CD14-positive monocyte (primary cell): ENCODE measurements at regions not wholly inside any gene's neighbourhood (a gene's known extent, or its start where the extent isn't known, plus 50 kb on each side); places are given as distances from the start of the nearest gene placed in this dataset. TPM values are rescaled to one million over a fixed set of nuclear protein-coding genes. Genes with fewer than 3 reads are reported as not detected.
"Not testable (repeated sequence)": the region's sequence is repeated elsewhere in the genome, so short reads cannot be mapped to it uniquely, and the experiment has no call there.

ENCODE experiments used
- DNase-seq, 3 donors: peaks; one replicate each; pipeline ENCODE4 v3.0.0-alpha.2; 2011 to 2022
- H2AFZ ChIP-seq: 2 replicates; pipeline ENCODE4 v1.6.0; 2012; ENCODE audit warnings: mild to moderate bottlenecking, low read depth, low read length, inconsistent platforms; ENCODE audit not compliant: insufficient read depth, poor library complexity, severe bottlenecking
- H3K27ac ChIP-seq, 2 donors: 1 replicate in 1 of 2; 2 replicates in 1 of 2; pipeline ENCODE4 v1.5.1; 2012 to 2013; ENCODE audit warnings: low read length in 2 of 2, control low read depth in 1 of 2, inconsistent platforms in 1 of 2, low read depth in 1 of 2, mild to moderate bottlenecking in 1 of 2
- H3K27me3 ChIP-seq, 2 donors: one replicate each; pipeline versions ENCODE4 v1.6.0 to v1.6.1; 2011 to 2013; ENCODE audit warnings: low read length in 2 of 2; ENCODE audit not compliant: control insufficient read depth in 2 of 2, insufficient read depth in 2 of 2
- H3K36me3 ChIP-seq, 2 donors: replicated peaks in 1 of 2; 1 replicate in 1 of 2; 2 replicates in 1 of 2; pipeline versions ENCODE4 v1.5.1 to v1.6.1; 2012 to 2013; ENCODE audit warnings: low read length in 2 of 2, control low read depth in 1 of 2, inconsistent platforms in 1 of 2, mild to moderate bottlenecking in 1 of 2; ENCODE audit not compliant: insufficient read depth in 2 of 2, control insufficient read depth in 1 of 2
- H3K4me1 ChIP-seq, 2 donors: 1 replicate in 1 of 2; 2 replicates in 1 of 2; pipeline versions ENCODE4 v1.5.1 to v1.6.1; 2012 to 2013; ENCODE audit warnings: low read length in 2 of 2, control low read depth in 1 of 2, inconsistent platforms in 1 of 2, mild to moderate bottlenecking in 1 of 2, moderate library complexity in 1 of 2; ENCODE audit not compliant: insufficient read depth in 2 of 2, control insufficient read depth in 1 of 2
- H3K4me2 ChIP-seq: replicated peaks from 2 replicates; pipeline ENCODE3; 2012; ENCODE audit warnings: low read length, moderate library complexity, mild to moderate bottlenecking; ENCODE audit not compliant: poor library complexity, severe bottlenecking; ENCODE audit errors: extremely low read depth
- H3K4me3 ChIP-seq, 3 experiments: fragments of 200-600 bp in 1 of 3; sonication (generic) in 1 of 3; replicated peaks in 1 of 3; 1 replicate in 2 of 3; 2 replicates in 1 of 3; pipeline ENCODE4 v1.5.1; 2011 to 2013; ENCODE audit warnings: low read length in 3 of 3, mild to moderate bottlenecking in 3 of 3, control low read depth in 2 of 3, low read depth in 2 of 3, inconsistent platforms in 1 of 3, moderate library complexity in 1 of 3
- H3K79me2 ChIP-seq: 2 replicates; pipeline ENCODE4 v1.6.0; 2012; ENCODE audit warnings: mild to moderate bottlenecking, control low read depth, inconsistent platforms, low read length, moderate library complexity; ENCODE audit not compliant: insufficient read depth
- H3K9ac ChIP-seq: 2 replicates; pipeline ENCODE4 v1.6.0; 2017; ENCODE audit warnings: low read length, mild to moderate bottlenecking; ENCODE audit not compliant: insufficient read depth, poor library complexity, severe bottlenecking
- H3K9me3 ChIP-seq, 2 donors: replicated peaks in 1 of 2; 1 replicate in 1 of 2; 2 replicates in 1 of 2; pipeline versions ENCODE4 v1.5.1 to v1.6.1; 2012 to 2013; ENCODE audit warnings: low read length in 2 of 2, control low read depth in 1 of 2; ENCODE audit not compliant: control insufficient read depth in 1 of 2, insufficient read depth in 1 of 2
- H4K20me1 ChIP-seq: 2 replicates; pipeline ENCODE4 v1.6.0; 2012; ENCODE audit warnings: mild to moderate bottlenecking, low read length, control low read depth, moderate library complexity; ENCODE audit not compliant: insufficient read depth
- H3K27ac Mint-ChIP-seq, 7 donors: one replicate each; pipeline ENCODE4 v1.8.0; 2020; ENCODE audit warnings: mild to moderate bottlenecking in 7 of 7, mixed read lengths in 7 of 7, moderate library complexity in 6 of 7, inconsistent platforms in 2 of 7
- H3K27me3 Mint-ChIP-seq, 3 donors: one replicate each; pipeline ENCODE4 v1.8.0; 2021 to 2022; ENCODE audit warnings: low read depth in 3 of 3, mild to moderate bottlenecking in 3 of 3, mixed read lengths in 3 of 3, moderate library complexity in 3 of 3, inconsistent platforms in 1 of 3
- H3K36me3 Mint-ChIP-seq, 2 donors: one replicate each; pipeline ENCODE4 v1.8.0; 2020; ENCODE audit warnings: mixed read lengths in 2 of 2, inconsistent platforms in 1 of 2, mild to moderate bottlenecking in 1 of 2
- H3K4me1 Mint-ChIP-seq: one replicate; pipeline ENCODE4 v1.8.0; 2020; ENCODE audit warnings: mild to moderate bottlenecking, mixed read lengths
- H3K4me3 Mint-ChIP-seq, 2 donors: one replicate each; pipeline ENCODE4 v1.8.0; 2020; ENCODE audit warnings: mild to moderate bottlenecking in 2 of 2, mixed read lengths in 2 of 2, moderate library complexity in 1 of 2
- H3K9me3 Mint-ChIP-seq, 7 donors: one replicate each; pipeline ENCODE4 v1.8.0; 2020 to 2022; ENCODE audit warnings: mixed read lengths in 7 of 7, mild to moderate bottlenecking in 6 of 7, moderate library complexity in 6 of 7, inconsistent platforms in 2 of 7
- WGBS: methylation state at CpG from one replicate; pipeline ENCODE4 v1.1.5; 2013; ENCODE audit warnings: missing lambda C conversion rate; ENCODE audit not compliant: insufficient coverage; 5-methylcytosine and 5-hydroxymethylcytosine counted together
- intact Hi-C, 2 donors: fragments of 100-400 bp; cut with micrococcal nuclease; formaldehyde crosslinking; loops; one replicate each; pipeline versions ENCODE4 v1.15.0 to v1.15.1; 2023
- small RNA-seq: library from RNA; depleted of rRNA; stranded (forward); fragments of <200 nt; gene quantifications from one replicate; pipeline ENCODE3, GENCODE V24; 2012; ENCODE audit warnings: low read depth; ENCODE audit not compliant: insufficient read length

- H3K27me3 ChIP-seq, H3K4me1 Mint-ChIP-seq, H3K27ac Mint-ChIP-seq, H3K9me3 ChIP-seq, H3K27ac ChIP-seq, intact Hi-C loops, H3K9ac ChIP-seq, H3K36me3 ChIP-seq, H3K27me3 Mint-ChIP-seq, H3K4me3 ChIP-seq, H3K4me2 ChIP-seq, H3K79me2 ChIP-seq, H2AFZ ChIP-seq, DNase-seq, H4K20me1 ChIP-seq, H3K4me1 ChIP-seq, H3K9me3 Mint-ChIP-seq, H3K36me3 Mint-ChIP-seq: not testable (repeated sequence)
- peak overlapping the region in 1 of 2 donors; percentile 76 for H3K4me3 Mint-ChIP-seq
- no CpG with 5 or more reads among the region's 32 CpGs for WGBS
Observed at GRCh38 chr9:61868965-61869364, 679.1 kb downstream of the SPATA31A7 start.

GRCh38 chr9:61872329-61872728, 682.5 kb downstream of the SPATA31A7 start:
- H3K36me3 ChIP-seq, H3K4me3 ChIP-seq, H3K36me3 Mint-ChIP-seq, H3K79me2 ChIP-seq, H3K27ac ChIP-seq, H3K4me1 ChIP-seq, DNase-seq, H3K4me1 Mint-ChIP-seq, H3K27me3 Mint-ChIP-seq, H3K9me3 Mint-ChIP-seq, H3K4me2 ChIP-seq, H3K4me3 Mint-ChIP-seq, H3K9ac ChIP-seq, H3K9me3 ChIP-seq, H3K27ac Mint-ChIP-seq, H2AFZ ChIP-seq, H3K27me3 ChIP-seq, intact Hi-C loops, H4K20me1 ChIP-seq: not testable (repeated sequence)
- WGBS, result no CpG with 5 or more reads among the region's 2 CpGs

Small RNA genes in the stretch of these regions (small RNA-seq; reads per million reads assigned to genes)
- gene AL391987.6, result not detected
